ENCODE measurements at regions not wholly inside any gene's neighbourhood (a gene's known extent, or its start where the extent isn't known, plus 50 kb on each side); places are given as distances from the start of the nearest gene placed in this dataset.

DNA sequence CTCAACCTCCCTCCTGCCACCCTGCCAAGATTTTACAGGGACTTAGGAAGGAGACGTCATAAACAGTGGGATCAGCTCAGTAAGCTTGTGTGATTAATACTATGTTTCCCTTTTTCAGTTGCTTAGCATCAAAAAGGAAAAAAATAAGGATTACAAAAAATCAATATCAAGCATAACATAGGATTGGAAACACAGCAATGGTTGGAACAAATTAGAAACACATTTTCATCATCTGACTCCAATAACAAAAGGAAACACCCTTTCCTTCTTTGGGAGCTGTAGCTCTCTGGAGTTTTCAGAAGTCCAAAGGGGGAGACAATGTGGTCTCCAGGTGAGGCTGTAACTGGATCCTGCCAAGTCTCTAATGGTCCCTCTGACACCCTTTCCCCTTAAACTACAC is 233.4 kb downstream of the B3GLCT start:
- no peak overlapping the region for H3K27ac ChIP-seq
- TF ChIP-seq, protein P1, sequence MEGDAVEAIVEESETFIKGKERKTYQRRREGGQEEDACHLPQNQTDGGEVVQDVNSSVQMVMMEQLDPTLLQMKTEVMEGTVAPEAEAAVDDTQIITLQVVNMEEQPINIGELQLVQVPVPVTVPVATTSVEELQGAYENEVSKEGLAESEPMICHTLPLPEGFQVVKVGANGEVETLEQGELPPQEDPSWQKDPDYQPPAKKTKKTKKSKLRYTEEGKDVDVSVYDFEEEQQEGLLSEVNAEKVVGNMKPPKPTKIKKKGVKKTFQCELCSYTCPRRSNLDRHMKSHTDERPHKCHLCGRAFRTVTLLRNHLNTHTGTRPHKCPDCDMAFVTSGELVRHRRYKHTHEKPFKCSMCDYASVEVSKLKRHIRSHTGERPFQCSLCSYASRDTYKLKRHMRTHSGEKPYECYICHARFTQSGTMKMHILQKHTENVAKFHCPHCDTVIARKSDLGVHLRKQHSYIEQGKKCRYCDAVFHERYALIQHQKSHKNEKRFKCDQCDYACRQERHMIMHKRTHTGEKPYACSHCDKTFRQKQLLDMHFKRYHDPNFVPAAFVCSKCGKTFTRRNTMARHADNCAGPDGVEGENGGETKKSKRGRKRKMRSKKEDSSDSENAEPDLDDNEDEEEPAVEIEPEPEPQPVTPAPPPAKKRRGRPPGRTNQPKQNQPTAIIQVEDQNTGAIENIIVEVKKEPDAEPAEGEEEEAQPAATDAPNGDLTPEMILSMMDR (conservative IDR thresholded peaks at IDR 0.05), result no peak

DNA sequence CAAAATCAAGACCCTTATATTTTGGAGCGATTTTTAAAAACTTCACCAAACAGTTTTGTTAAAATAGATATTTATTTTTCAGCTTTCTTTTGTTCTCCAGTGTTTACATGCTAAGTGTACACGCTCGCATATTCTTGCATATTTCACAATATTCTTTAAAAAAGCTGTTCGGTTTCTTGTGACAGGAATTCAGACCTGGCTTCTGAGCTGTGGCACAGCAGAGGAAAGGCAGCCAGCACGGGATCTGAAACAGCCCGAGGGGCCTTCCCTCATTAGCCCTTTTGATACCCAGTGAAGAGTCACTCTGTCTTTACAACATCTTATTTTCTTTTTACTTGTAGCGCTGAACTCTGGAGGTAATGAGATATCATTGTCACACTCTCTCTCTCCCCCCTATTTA is 234.0 kb downstream of the B3GLCT start:
- H3K27ac ChIP-seq, result no peak overlapping the region
- TF ChIP-seq, protein P1 (conservative IDR thresholded peaks at IDR 0.05), result no peak

DNA sequence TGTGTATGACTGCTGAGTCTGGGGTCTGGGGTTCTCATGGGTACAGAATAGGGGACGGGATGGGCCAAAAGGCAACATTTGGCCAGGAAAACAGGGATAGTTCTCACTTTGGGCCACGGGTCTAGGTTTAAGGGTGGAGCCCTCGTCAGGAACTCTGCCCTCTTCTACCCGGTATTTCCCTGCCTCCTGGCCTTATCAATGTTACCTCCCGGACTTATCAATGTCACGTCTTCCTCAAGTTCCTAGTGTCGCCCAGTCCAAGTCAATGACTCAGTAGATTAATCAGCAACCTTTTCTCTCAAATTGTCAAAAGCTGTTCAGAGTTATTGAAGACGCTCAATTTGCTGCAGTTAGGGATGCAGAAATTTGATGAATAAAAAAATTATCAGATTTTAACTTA is 234.8 kb downstream of the B3GLCT start:
- H3K27ac ChIP-seq, result no peak overlapping the region
- TF ChIP-seq, protein P1 (conservative IDR thresholded peaks at IDR 0.05), result no peak

DNA sequence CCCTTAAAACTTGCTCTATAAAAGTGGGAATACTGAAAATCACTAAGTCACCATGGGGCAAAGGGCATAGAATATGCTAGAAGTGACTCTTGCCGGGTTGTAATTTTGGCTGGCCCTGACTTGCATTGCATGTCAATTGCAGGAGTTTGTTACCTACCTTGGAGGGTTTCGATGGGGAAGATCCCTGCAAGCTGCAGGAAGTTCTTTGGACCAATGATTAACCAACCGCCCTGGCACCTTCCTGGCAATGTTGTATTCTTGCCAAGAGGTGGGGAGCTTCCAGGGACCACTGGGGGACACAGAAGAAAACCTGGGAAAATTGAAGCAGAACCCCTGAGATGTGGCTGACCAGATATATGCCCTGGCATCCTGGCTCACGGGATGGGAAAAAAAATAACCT is 235.8 kb downstream of the B3GLCT start:
- no peak overlapping the region for H3K27ac ChIP-seq
- TF ChIP-seq, protein P1 (conservative IDR thresholded peaks at IDR 0.05), result no peak

DNA sequence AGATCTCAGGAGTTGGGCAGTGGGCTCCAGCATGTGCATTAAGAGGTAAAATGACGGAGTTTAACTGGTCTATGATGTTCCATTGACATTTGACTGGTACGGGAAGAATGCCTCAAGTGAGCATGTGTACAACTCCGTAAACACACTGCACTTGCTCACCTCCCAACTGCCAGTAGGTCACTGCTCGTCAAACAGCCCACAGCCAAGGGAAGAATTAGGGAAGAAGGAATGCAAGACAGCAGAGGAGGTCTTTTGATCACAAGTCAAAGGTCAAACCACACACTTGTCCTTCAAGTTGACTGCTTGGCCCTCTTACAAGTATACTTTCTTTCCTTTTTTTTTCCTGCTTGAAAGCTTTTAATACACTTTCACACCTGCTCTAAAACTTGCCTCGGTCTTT is 236.7 kb downstream of the B3GLCT start:
- TF ChIP-seq, protein P1 (conservative IDR thresholded peaks at IDR 0.05), result no peak
- H3K27ac ChIP-seq, result no peak overlapping the region

DNA sequence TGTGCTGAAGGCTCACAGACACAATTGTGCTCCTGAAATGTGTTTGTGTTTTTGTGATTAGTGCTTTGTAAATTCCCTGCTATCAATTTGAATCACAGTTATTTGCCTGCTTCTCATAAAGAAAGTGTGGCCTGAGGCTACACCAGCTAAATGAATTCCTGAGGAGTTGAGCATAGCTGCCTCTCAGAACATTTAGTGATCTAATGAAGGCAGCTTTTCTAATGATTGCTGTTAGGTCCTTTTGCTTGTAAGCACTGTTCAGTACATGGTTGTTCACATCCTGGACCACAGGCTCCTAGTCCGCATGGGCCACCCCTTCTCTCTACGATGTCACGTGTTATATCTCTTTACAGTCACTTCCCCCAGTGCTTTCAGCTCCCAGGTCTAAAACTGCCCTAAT is 238.2 kb downstream of the B3GLCT start:
- H3K27ac ChIP-seq, result no peak overlapping the region
- TF ChIP-seq, protein P1 (conservative IDR thresholded peaks at IDR 0.05), result no peak

DNA sequence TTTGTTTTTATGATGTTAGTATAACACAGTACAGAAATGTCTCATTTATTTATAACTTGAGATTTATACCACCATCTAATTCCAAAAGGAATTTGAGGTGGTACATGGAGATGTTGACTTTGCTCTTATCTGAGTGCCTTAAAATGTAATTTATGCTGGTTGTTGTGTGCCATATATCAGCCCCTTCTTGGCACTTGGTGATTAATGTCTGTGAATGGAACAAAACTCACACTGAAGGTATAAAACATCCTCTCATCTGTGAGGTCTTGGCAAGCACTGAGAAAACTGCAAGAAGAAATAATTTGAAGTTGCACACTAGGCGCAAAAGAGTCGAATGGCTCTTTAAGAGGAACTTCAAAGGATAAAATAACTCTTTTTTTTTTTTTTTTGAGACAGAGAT is 240.4 kb downstream of the B3GLCT start:
- TF ChIP-seq, protein P1 (conservative IDR thresholded peaks at IDR 0.05), result no peak
- H3K27ac ChIP-seq, result no peak overlapping the region
